GM19455 (cell line): ENCODE measurements at regions not wholly inside any gene's neighbourhood (a gene's known extent, or its start where the extent isn't known, plus 50 kb on each side); places are given as distances from the start of the nearest gene placed in this dataset.
"Not testable (repeated sequence)": the region's sequence is repeated elsewhere in the genome, so short reads cannot be mapped to it uniquely, and the experiment has no call there.

Experiments used
- ATAC-seq: cut with Tn5 transposase; IDR thresholded peaks from one replicate; pipeline ENCODE4 v1.9.1; 2021; ENCODE audit not compliant: unreplicated experiment

DNA sequence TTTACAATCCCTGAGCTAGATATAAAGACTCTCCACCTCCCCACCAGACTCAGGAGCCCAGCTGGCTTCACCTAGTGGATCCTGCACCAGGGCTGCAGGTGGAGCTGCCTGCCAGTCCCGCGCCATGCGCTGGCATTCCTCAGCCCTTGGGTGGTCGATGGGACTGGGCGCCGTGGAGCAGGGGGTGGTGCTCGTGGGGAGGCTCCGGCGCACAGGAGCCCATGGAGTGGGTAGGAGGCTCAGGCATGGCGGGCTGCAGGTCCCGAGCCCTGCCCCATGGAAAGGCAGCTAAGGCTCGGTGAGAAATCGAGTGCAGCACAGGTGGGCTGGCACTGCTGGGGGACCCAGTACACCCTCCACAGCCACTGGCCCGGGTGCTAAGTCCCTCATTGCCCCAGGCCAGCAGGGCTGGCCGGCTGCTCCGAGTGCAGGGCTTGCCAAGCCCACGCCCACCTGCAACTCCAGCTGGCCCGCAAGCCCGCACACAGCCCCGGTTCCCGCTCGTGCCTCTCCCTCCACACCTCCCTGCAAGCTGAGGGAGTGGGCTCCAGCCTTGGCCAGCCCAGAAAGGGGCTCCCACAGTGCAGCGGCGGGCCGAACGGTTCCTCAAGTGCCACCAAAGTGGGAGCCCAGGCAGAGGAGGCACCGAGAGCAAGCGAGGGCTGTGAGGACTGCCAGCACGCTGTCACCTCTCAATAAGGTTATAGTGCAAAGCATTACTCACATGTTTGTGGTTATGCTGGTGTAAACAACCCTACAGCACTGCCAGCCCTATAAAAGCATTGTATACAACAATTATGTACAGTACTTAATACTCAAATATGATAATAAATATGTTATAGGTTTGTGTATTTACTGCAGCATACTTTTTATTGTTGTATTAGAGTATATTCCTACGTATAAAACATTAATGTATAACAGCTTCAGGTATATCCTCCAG is 757.3 kb downstream of the SLC6A15 start:
- not testable (repeated sequence) for ATAC-seq

GRCh38 chr12:84154439-84154990 is 758.1 kb downstream of the SLC6A15 start:
- not testable (repeated sequence) for ATAC-seq

- no peak for ATAC-seq
These were observed 762.4 kb downstream of the SLC6A15 start for GRCh38 chr12:84150201-84150600.

DNA sequence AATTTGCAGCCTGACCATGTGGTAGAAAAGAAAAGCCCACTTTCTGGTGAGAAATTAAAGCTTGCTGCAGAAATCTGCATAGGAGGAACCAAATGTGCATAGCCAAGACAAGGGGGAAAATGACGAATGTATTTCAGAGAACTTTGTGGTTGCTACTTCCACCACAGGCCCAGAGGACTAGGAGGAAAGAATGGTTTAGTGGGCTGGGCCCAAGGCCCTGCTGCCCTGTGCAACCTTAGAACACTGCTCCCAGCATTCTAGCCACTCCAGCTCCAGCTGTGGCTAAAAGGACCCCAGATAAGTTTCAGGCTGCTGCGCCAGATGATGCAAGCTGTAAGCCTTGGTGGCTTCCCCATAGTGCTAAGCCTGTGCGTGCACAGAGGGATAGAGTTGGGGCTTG is 764.3 kb downstream of the SLC6A15 start:
- ATAC-seq = no peak

GRCh38 chr12:84136862-84137367 is 775.7 kb downstream of the SLC6A15 start:
- no peak for ATAC-seq

DNA sequence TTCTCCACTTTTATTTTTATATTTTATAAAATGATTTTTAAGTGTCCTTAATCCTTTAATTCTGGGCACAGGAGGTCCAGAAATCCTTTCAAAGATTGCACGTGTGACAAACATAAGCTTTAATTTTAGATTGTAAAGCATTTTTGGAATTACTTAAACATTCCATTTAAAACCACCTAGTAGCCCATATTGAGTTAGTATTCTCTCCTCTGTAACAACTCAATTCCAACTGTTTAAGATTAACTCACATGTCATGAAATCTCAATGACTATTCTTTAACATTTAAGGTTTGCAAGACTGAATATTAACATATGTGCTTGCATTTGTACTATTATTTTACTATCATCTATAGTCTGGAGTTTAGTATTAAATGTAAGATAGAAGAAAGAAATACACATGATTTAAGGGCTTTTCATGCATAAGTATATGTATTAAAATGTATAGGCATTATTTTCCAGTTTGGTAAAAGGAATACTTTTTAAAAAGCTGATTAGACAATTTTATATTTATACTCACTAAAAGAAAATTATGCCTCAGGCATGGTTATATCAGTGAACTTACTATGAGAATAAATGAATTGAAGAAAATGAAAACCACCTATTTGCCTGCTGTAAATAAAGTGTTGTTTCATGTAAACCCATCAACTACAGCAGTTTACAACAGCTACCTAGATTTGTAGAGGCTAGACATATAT is 776.9 kb downstream of the SLC6A15 start:
- no peak for ATAC-seq

DNA sequence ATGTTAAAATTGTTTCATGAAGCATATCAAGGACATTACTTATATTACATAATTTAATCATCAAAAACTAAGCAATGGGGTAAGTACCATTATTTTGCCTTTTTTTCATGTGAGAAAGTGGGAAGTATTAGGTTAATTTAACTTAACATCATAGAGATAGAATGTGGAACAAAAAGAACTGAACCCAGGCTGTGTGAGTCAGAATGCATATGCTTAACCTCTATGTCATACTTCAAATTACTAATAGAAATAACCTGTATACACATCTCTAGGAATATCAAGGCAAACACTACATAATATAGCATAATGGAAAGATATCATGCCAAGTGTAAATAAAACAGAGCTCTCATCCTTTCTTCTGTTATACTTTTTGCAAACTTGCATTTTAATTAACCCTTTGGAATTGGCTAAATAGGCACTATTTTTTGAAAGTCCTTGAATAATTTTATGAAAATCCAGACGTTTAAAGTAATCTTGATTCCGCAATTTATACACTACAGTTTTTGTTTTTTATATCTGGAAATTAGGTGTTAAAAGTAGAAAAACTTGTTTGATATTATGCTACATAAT is 777.7 kb downstream of the SLC6A15 start:
- no peak for ATAC-seq

GRCh38 chr12:84131076-84131475 is 781.5 kb downstream of the SLC6A15 start:
- ATAC-seq = no peak

- no peak for ATAC-seq
These were observed 784.2 kb downstream of the SLC6A15 start for GRCh38 chr12:84128117-84128991.

DNA sequence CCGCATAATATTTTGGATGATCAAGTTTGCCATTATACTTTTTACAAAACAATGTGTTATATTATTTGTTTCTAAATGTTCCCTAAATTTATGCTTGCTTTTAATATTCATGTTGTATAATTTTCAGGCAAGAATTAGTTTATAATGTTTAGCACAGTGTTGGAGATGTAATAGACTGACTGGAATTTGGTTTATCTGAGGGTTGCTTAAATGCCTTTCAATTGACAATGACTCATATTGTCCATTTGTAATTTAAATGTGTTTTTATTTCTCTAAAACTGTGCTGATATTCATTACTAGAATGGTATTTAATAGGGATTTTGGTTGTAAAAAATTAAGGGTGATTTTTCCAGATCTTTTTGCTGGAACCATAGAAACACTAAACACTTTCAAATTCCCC is 788.4 kb downstream of the SLC6A15 start:
- no peak for ATAC-seq

GRCh38 chr12:84117190-84117589 is 795.4 kb downstream of the SLC6A15 start:
- no peak for ATAC-seq

DNA sequence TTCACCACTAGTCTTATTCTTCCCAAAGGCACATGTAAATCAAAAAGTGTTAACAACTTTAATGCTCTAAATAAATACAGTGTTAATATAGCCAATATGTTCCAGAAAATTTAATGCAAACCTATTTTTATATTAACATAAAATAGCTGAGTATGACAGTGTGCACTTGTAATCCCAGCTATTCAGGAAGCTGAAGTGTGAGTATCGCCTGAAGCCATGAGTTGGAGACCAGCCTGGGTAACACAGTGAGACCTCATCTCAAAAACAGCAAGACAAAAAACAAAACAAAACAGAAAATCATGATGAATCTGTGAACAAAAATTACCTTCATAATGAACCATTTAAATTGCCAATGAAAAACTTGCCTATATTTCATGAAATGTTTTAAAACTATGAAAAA is 798.9 kb downstream of the SLC6A15 start:
- ATAC-seq = no peak

- not testable (repeated sequence) for ATAC-seq
These were observed 808.7 kb downstream of the SLC6A15 start for GRCh38 chr12:84103886-84104285.

DNA sequence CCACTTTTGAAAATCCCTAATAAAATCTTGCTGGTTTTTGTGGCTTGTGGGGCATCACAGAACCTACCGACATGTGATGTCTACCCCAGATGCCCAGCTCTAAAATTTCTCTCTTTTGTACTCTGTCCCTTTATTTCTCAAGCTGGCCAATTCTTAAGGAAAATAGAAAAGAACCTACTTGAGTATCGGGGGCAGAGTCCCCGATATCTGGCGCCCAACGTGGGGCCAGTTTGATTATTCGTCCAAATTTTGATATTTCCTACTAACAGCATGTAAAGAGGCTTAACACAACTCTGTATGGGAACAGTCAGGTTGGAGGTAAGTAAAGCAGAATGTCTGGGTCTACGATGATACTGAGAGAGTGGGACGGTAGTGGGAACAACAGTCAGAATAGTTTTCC is 810.6 kb downstream of the SLC6A15 start:
- ATAC-seq = not testable (repeated sequence)

GRCh38 chr12:84099591-84099990 is 813.0 kb downstream of the SLC6A15 start:
- not testable (repeated sequence) for ATAC-seq

- no peak for ATAC-seq
These were observed 820.9 kb downstream of the SLC6A15 start for GRCh38 chr12:84091651-84092050.

- ATAC-seq = no peak
These were observed 823.2 kb downstream of the SLC6A15 start for GRCh38 chr12:84089356-84089755.

GRCh38 chr12:84085046-84085445 is 827.6 kb downstream of the SLC6A15 start:
- no peak for ATAC-seq

GRCh38 chr12:84079626-84080025 is 833.0 kb downstream of the SLC6A15 start:
- ATAC-seq = no peak

- no peak for ATAC-seq
These were observed 834.9 kb downstream of the SLC6A15 start for GRCh38 chr12:84077679-84078078.
